Astrocyte (in vitro differentiated cells and primary cell): ENCODE measurements at regions not wholly inside any gene's neighbourhood (a gene's known extent, or its start where the extent isn't known, plus 50 kb on each side); places are given as distances from the start of the nearest gene placed in this dataset.
A peak's percentile ranks its signal among the peaks of the same experiment; 100 is the strongest.

Experiments used
- DNase-seq: peaks from one replicate; pipeline ENCODE4 v3.0.0-alpha.2; 2010; ENCODE audit warnings: low read depth
- FAIRE-seq: peaks from 2 replicates; lab custom pipeline; 2011; peaks lifted over from hg19 to GRCh38; lab: Jason Lieb, UNC
- H2AFZ ChIP-seq: 2 replicates; pipeline ENCODE4 v1.6.0; 2012; ENCODE audit warnings: low read depth, low read length, inconsistent platforms
- H3K27ac ChIP-seq: 2 replicates; pipeline ENCODE4 v1.5.1; 2011; ENCODE audit warnings: low read depth, low read length, inconsistent platforms
- H3K27me3 ChIP-seq: 2 replicates; pipeline ENCODE4 v1.6.0; 2011; ENCODE audit warnings: low read length, inconsistent platforms; ENCODE audit not compliant: insufficient read depth
- H3K36me3 ChIP-seq: 2 replicates; pipeline ENCODE4 v1.5.1; 2011; ENCODE audit warnings: low read length, inconsistent platforms; ENCODE audit not compliant: insufficient read depth
- H3K4me1 ChIP-seq: 2 replicates; pipeline ENCODE4 v1.5.1; 2011; ENCODE audit warnings: low read length, inconsistent platforms; ENCODE audit not compliant: insufficient read depth
- H3K4me2 ChIP-seq: 2 replicates; pipeline ENCODE4 v1.6.0; 2012; ENCODE audit warnings: low read length, inconsistent platforms
- H3K4me3 ChIP-seq: 2 replicates; pipeline ENCODE4 v1.5.1; 2011; ENCODE audit warnings: low read depth, mild to moderate bottlenecking, low read length, inconsistent platforms; ENCODE audit not compliant: insufficient read depth
- H3K79me2 ChIP-seq: 2 replicates; pipeline ENCODE4 v1.6.0; 2012; ENCODE audit warnings: mild to moderate bottlenecking, low read length, inconsistent platforms; ENCODE audit not compliant: insufficient read depth
- H3K9ac ChIP-seq: 2 replicates; pipeline ENCODE4 v1.6.0; 2012; ENCODE audit warnings: mild to moderate bottlenecking, low read length, inconsistent platforms
- H3K9me3 ChIP-seq: 2 replicates; pipeline ENCODE4 v1.5.1; 2012; ENCODE audit warnings: low read depth, mild to moderate bottlenecking, low read length, inconsistent platforms; ENCODE audit not compliant: insufficient read depth
- H4K20me1 ChIP-seq: 2 replicates; pipeline ENCODE4 v1.6.0; 2012; ENCODE audit warnings: low read length, inconsistent platforms; ENCODE audit not compliant: insufficient read depth
- H3K27ac Mint-ChIP-seq: one replicate; pipeline ENCODE4 v1.8.0; 2021; ENCODE audit warnings: mild to moderate bottlenecking, mixed read lengths; ENCODE audit not compliant: unreplicated experiment
- H3K27me3 Mint-ChIP-seq: one replicate; pipeline ENCODE4 v1.8.0; 2021; ENCODE audit warnings: low read depth, mixed read lengths; ENCODE audit not compliant: unreplicated experiment
- H3K36me3 Mint-ChIP-seq: one replicate; pipeline ENCODE4 v1.8.0; 2021; ENCODE audit warnings: low read depth, mixed read lengths; ENCODE audit not compliant: unreplicated experiment
- H3K4me1 Mint-ChIP-seq: one replicate; pipeline ENCODE4 v1.8.0; 2021; ENCODE audit warnings: low read depth, mixed read lengths; ENCODE audit not compliant: unreplicated experiment
- H3K4me3 Mint-ChIP-seq: one replicate; pipeline ENCODE4 v1.8.0; 2021; ENCODE audit warnings: mild to moderate bottlenecking, moderate library complexity, mixed read lengths; ENCODE audit not compliant: unreplicated experiment
- H3K9me3 Mint-ChIP-seq: one replicate; pipeline ENCODE4 v1.8.0; 2021; ENCODE audit warnings: mild to moderate bottlenecking, mixed read lengths; ENCODE audit not compliant: unreplicated experiment
- CTCF ChIP-seq: IDR thresholded peaks from 2 replicates; pipeline ENCODE4 v1.5.1; 2011; ENCODE audit warnings: low read depth, mild to moderate bottlenecking, inconsistent platforms, low read length, moderate library complexity; ENCODE audit not compliant: insufficient read depth
- EZH2 ChIP-seq: IDR thresholded peaks from 2 replicates; pipeline ENCODE4 v1.6.1; 2012; ENCODE audit warnings: mild to moderate bottlenecking, low read length, inconsistent platforms; ENCODE audit not compliant: insufficient read depth

DNA sequence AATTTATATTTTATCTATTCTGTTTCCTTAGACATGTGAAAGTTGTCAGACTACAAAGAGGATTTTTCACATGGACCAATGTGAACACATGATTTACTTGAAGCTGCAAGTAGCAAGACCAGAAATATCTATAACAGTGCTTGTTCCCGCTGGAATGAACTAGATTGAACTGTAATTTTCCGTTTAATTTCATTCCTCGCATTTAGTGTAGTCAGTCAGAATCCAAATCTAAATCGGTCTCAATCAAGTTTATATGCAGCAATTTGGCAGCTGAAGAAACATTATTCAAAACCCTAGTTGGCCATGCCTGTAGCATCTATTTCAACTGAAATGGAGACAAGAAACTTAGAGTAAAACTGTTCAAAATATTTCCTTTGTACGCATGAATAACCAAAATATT, 570.7 kb upstream of the SLITRK5 start:
- Histone ChIP-seq H3K4me2 (no peak overlapping the region), H3K4me1 (no peaks in the 10 kb centered on the region), H3K27me3 (no peaks in the 10 kb centered on the region), H3K9me3 (no peaks in the 10 kb centered on the region), H4K20me1 (no peaks in the 10 kb centered on the region), H2AFZ (no peak overlapping the region), H3K4me3 (no peak overlapping the region), H3K36me3 (no peaks in the 10 kb centered on the region), H3K9ac (no peak overlapping the region), H3K27ac (no peak overlapping the region), H3K79me2 (no peaks in the 10 kb centered on the region)
- FAIRE-seq (no peak), DNase-seq (no peak)
- no peaks in the 10 kb centered on the region for H3K4me1 Mint-ChIP-seq
- H3K27me3 Mint-ChIP-seq: no peaks in the 10 kb centered on the region
- no peak overlapping the region for H3K4me3 Mint-ChIP-seq
- H3K27ac Mint-ChIP-seq: no peak overlapping the region
- no peaks in the 10 kb centered on the region for H3K36me3 Mint-ChIP-seq
- TF ChIP-seq CTCF (no peak), EZH2 (no peak)
- H3K9me3 Mint-ChIP-seq: no peaks in the 10 kb centered on the region

DNA sequence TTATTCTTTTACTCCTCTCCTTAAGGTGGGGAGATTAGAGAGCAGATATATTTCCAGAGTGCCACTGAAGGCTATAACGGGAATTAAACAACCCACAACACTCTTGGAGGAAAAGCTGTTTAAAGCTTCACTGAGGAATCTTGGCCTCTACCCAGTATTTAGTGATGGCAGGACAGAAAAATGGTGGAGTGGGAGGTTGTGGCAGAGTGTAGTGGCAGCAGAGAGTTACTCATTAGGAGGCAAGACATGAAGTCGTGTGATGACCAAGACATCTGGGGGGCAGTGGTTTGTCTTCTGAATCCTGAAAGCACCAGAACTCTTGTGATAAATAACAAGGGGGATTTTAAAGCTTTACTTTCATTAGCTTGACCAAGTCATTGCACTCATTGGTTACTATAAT, 563.5 kb upstream of the SLITRK5 start:
- H3K4me1 Mint-ChIP-seq: peaks cover 12% of the 10 kb centered on the region
- H3K4me1 ChIP-seq: no peaks in the 10 kb centered on the region
- H3K27ac ChIP-seq: no peak overlapping the region
- H3K36me3 ChIP-seq: no peaks in the 10 kb centered on the region
- TF ChIP-seq CTCF (no peak), EZH2 (no peak)
- H3K27me3 Mint-ChIP-seq: no peaks in the 10 kb centered on the region
- no peak overlapping the region for H3K4me2 ChIP-seq
- H3K4me3 Mint-ChIP-seq: no peak overlapping the region
- H3K4me3 ChIP-seq: no peak overlapping the region
- H3K79me2 ChIP-seq: no peaks in the 10 kb centered on the region
- no peak overlapping the region for H2AFZ ChIP-seq
- DNase-seq: peak; percentile 69
- H3K27ac Mint-ChIP-seq: peak overlapping the region; percentile 6
- H3K9me3 ChIP-seq: no peaks in the 10 kb centered on the region
- no peaks in the 10 kb centered on the region for H3K9me3 Mint-ChIP-seq
- H3K36me3 Mint-ChIP-seq: no peaks in the 10 kb centered on the region
- no peaks in the 10 kb centered on the region for H3K27me3 ChIP-seq
- no peaks in the 10 kb centered on the region for H4K20me1 ChIP-seq
- H3K9ac ChIP-seq: no peak overlapping the region
- FAIRE-seq: no peak

- H3K9ac ChIP-seq: no peak overlapping the region
- TF ChIP-seq CTCF (no peak), EZH2 (no peak)
- H3K27ac ChIP-seq: no peak overlapping the region
- Mint-ChIP-seq H3K4me3 (no peak overlapping the region), H3K27me3 (no peaks in the 10 kb centered on the region), H3K36me3 (no peaks in the 10 kb centered on the region), H3K27ac (no peak overlapping the region), H3K9me3 (no peaks in the 10 kb centered on the region), H3K4me1 (peaks cover 17% of the 10 kb centered on the region)
- H2AFZ ChIP-seq: no peak overlapping the region
- peak overlapping the region; percentile 17 for H3K4me2 ChIP-seq
- no peaks in the 10 kb centered on the region for H3K79me2 ChIP-seq
- no peaks in the 10 kb centered on the region for H4K20me1 ChIP-seq
- no peak for FAIRE-seq
- H3K9me3 ChIP-seq: no peaks in the 10 kb centered on the region
- H3K27me3 ChIP-seq: no peaks in the 10 kb centered on the region
- DNase-seq: no peak
- H3K36me3 ChIP-seq: no peaks in the 10 kb centered on the region
- H3K4me1 ChIP-seq: peaks cover 9% of the 10 kb centered on the region
- H3K4me3 ChIP-seq: no peak overlapping the region
Observed at GRCh38 chr13:87120476-87120875, 550.7 kb upstream of the SLITRK5 start.
